SK-N-SH (cell line): ENCODE measurements at regions not wholly inside any gene's neighbourhood (a gene's known extent, or its start where the extent isn't known, plus 50 kb on each side); places are given as distances from the start of the nearest gene placed in this dataset.

ENCODE experiments used
- CTCF ChIA-PET: fragments of 300-600, 350-600 bp; formaldehyde crosslinking; extraction: SDS; loops from one replicate; lab custom pipeline; 2021; lab: Yijun Ruan, JAX
- POLR2A ChIA-PET: fragments of 350-600 bp; sonication (Branson Sonifier 250); formaldehyde crosslinking; extraction: SDS; loops from one replicate; lab custom pipeline; 2020; ENCODE audit warnings: antibody characterized with exemption, inconsistent platforms; lab: Yijun Ruan, JAX
- DNase-seq: peaks from one replicate; pipeline ENCODE4 v3.0.0; 2012
- H2AFZ ChIP-seq: fragments of 200-600 bp; sonication (generic); 2 replicates; pipeline ENCODE4 v1.8.1; 2016; ENCODE audit warnings: antibody characterized with exemption, mild to moderate bottlenecking, low read depth
- H3F3A ChIP-seq: fragments of 200-600 bp; sonication (generic); replicated peaks from 2 replicates; pipeline ENCODE3; 2016; ENCODE audit warnings: antibody characterized with exemption, mild to moderate bottlenecking; ENCODE audit not compliant: insufficient read depth
- H3K27ac ChIP-seq, 2 experiments: fragments of 200-500 bp in 1 of 2; fragments of 200-600 bp in 1 of 2; sonication (Bioruptor generic) in 1 of 2; sonication (generic), shearing (Covaris generic) in 1 of 2; 2 replicates each; pipeline versions ENCODE4 v1.5.1 to v1.6.1; 2014 to 2016; ENCODE audit warnings: low read depth in 2 of 2, inconsistent platforms in 1 of 2, low read length in 1 of 2, mild to moderate bottlenecking in 1 of 2, mixed read lengths in 1 of 2
- H3K27me3 ChIP-seq: fragments of 200-600 bp; sonication (generic), shearing (Covaris generic); 2 replicates; pipeline ENCODE4 v1.6.1; 2016; ENCODE audit warnings: mixed run types; ENCODE audit not compliant: insufficient read depth
- H3K36me3 ChIP-seq, 2 experiments: fragments of 200-500 bp in 1 of 2; fragments of 200-600 bp in 1 of 2; sonication (Bioruptor generic) in 1 of 2; sonication (generic) in 1 of 2; replicated peaks in 1 of 2; 2 replicates each; pipeline versions ENCODE3 to v1.5.1; 2014 to 2016; ENCODE audit warnings: low read length in 1 of 2, mild to moderate bottlenecking in 1 of 2; ENCODE audit not compliant: insufficient read depth in 2 of 2, control insufficient read depth in 1 of 2
- H3K4me1 ChIP-seq, 2 experiments: fragments of 200-500 bp in 1 of 2; fragments of 200-600 bp in 1 of 2; sonication (Bioruptor generic) in 1 of 2; sonication (generic), shearing (Covaris generic) in 1 of 2; 2 replicates each; pipeline versions ENCODE4 v1.5.1 to v1.6.1; 2014 to 2016; ENCODE audit warnings: low read depth in 1 of 2, low read length in 1 of 2, mixed run types in 1 of 2; ENCODE audit not compliant: insufficient read depth in 2 of 2, control insufficient read depth in 1 of 2
- H3K4me2 ChIP-seq: fragments of 200-600 bp; sonication (generic), shearing (Covaris generic); 2 replicates; pipeline ENCODE4 v1.6.1; 2017; ENCODE audit warnings: mixed run types
- H3K4me3 ChIP-seq, 2 experiments: fragments of 200-500 bp in 1 of 2; fragments of 200-600 bp in 1 of 2; sonication (Bioruptor generic) in 1 of 2; sonication (generic), shearing (Covaris generic) in 1 of 2; 2 replicates each; pipeline versions ENCODE4 v1.5.1 to v1.8.1; 2014 to 2016; ENCODE audit warnings: low read depth in 2 of 2, inconsistent platforms in 1 of 2, low read length in 1 of 2, mild to moderate bottlenecking in 1 of 2, mixed read lengths in 1 of 2, moderate library complexity in 1 of 2
- H3K79me2 ChIP-seq: fragments of 200-600 bp; sonication (generic); 2 replicates; pipeline ENCODE4 v1.8.1; 2017; ENCODE audit warnings: mild to moderate bottlenecking; ENCODE audit not compliant: insufficient read depth
- H3K9ac ChIP-seq: fragments of 200-600 bp; sonication (generic); 2 replicates; pipeline ENCODE4 v1.6.1; 2017; ENCODE audit warnings: mixed run types
- H3K9me2 ChIP-seq: fragments of 200-600 bp; sonication (generic); 2 replicates; pipeline ENCODE4 v1.6.1; 2017; ENCODE audit warnings: mixed run types
- H3K9me3 ChIP-seq: fragments of 200-600 bp; sonication (generic); 2 replicates; pipeline ENCODE4 v1.6.1; 2017; ENCODE audit warnings: mixed run types, mild to moderate bottlenecking, moderate library complexity
- H4K20me1 ChIP-seq: fragments of 200-600 bp; sonication (generic); 2 replicates; pipeline ENCODE4 v1.6.1; 2017; ENCODE audit warnings: mild to moderate bottlenecking, mixed run types; ENCODE audit not compliant: insufficient read depth
- CHD2 ChIP-seq: fragments of 150-350 bp; IDR thresholded peaks from 2 replicates; pipeline ENCODE4 v1.6.1; 2018; ENCODE audit warnings: low read length; ENCODE audit not compliant: partially characterized antibody
- EP300 ChIP-seq, 2 experiments: IDR thresholded peaks; 2 replicates each; pipeline versions ENCODE4 v1.4.0 to v1.6.1; 2012; ENCODE audit warnings: borderline replicate concordance in 1 of 2, low read depth in 1 of 2, low read length in 1 of 2
- FOXJ3 ChIP-seq: sonication (generic); formaldehyde crosslinking; IDR thresholded peaks from 2 replicates; pipeline ENCODE4 v1.5.1; 2020; ENCODE audit warnings: mild to moderate bottlenecking, missing genetic modification reagents
- FOXM1 ChIP-seq: IDR thresholded peaks from 2 replicates; pipeline ENCODE4 v1.4.0; 2012; ENCODE audit warnings: low read depth, mild to moderate bottlenecking
- JUND ChIP-seq: IDR thresholded peaks from 2 replicates; pipeline ENCODE4 v1.4.0; 2012
- MAX ChIP-seq: IDR thresholded peaks from 2 replicates; pipeline ENCODE4 v1.4.0; 2012; ENCODE audit warnings: low read depth
- MEF2A ChIP-seq: IDR thresholded peaks from 2 replicates; pipeline ENCODE4 v1.4.0; 2012; ENCODE audit warnings: low read depth, borderline replicate concordance
- MXI1 ChIP-seq: IDR thresholded peaks from 2 replicates; pipeline ENCODE4 v1.6.1; 2012; ENCODE audit warnings: mild to moderate bottlenecking, low read depth, low read length, improper control_type of control experiment
- NRF1 ChIP-seq: IDR thresholded peaks from 2 replicates; pipeline ENCODE4 v1.6.1; 2012; ENCODE audit warnings: low read depth, mild to moderate bottlenecking, low read length
- REST ChIP-seq: IDR thresholded peaks from 2 replicates; pipeline ENCODE4 v1.6.1; 2012; ENCODE audit warnings: mild to moderate bottlenecking, low read depth, low read length, moderate library complexity
- RFX5 ChIP-seq: IDR thresholded peaks from 2 replicates; pipeline ENCODE4 v1.6.1; 2012; ENCODE audit warnings: mild to moderate bottlenecking, improper control_type of control experiment, low read length
- RXRA ChIP-seq: IDR thresholded peaks from 2 replicates; pipeline ENCODE4 v1.4.0; 2012; ENCODE audit warnings: low read depth, mild to moderate bottlenecking, borderline replicate concordance
- TEAD4 ChIP-seq: IDR thresholded peaks from 2 replicates; pipeline ENCODE4 v1.4.0; 2012; ENCODE audit warnings: mild to moderate bottlenecking, borderline replicate concordance; ENCODE audit not compliant: insufficient read depth
- WGBS: methylation state at CpG from one replicate; pipeline ENCODE4 v1.1.6; 2017; ENCODE audit warnings: low lambda C conversion rate; 5-methylcytosine and 5-hydroxymethylcytosine counted together
- TF ChIP-seq, protein P1 (sequence below): IDR thresholded peaks from 2 replicates; pipeline ENCODE4 v1.4.0; 2012; ENCODE audit warnings: low read depth, borderline replicate concordance
- TF ChIP-seq, protein P2 (sequence below): IDR thresholded peaks from 2 replicates; pipeline ENCODE4 v1.4.0; 2012; ENCODE audit warnings: low read depth, borderline replicate concordance

GRCh38 chr10:131802156-131802915 lies 98.5 kb upstream of the PPP2R2D start:
- Histone ChIP-seq H3K9ac (no peak overlapping the region), H3K9me2 (no peaks in the 10 kb centered on the region), H4K20me1 (no peaks in the 10 kb centered on the region), H3K79me2 (no peaks in the 10 kb centered on the region), H3K36me3 (no peaks in the 10 kb centered on the region), H3K27me3 (no peaks in the 10 kb centered on the region), H3K27ac (no peak overlapping the region), H3K4me3 (no peak overlapping the region), H3K4me2 (no peak overlapping the region), H2AFZ (no peak overlapping the region), H3K4me1 (no peaks in the 10 kb centered on the region), H3K9me3 (no peaks in the 10 kb centered on the region), H3F3A (no peaks in the 10 kb centered on the region)
- TF ChIP-seq FOXM1: no peak
- CTCF ChIA-PET: no interaction called here
- 65% methylated on average over 13 of the region's 16 CpGs for WGBS
- DNase-seq: no peak
- POLR2A ChIA-PET: no interaction called here

DNA sequence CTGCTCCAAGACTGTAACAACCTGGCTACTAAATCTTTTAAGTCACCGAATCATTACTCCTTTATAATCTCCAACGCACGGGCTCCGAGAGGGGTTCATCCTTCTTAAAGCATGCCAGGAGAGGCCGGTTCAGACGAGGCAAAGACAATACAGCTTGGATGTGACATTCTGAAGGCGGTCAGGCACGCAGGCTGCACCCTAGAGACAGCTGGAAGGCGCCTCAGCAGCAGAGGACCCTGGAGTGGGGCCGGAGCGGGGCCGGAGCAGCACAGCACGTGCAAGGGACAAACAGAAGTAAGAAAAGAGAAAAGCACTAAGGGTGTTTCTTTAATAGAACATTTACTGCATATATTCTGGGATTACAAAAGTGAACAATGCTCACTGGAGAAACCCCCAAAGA lies 97.8 kb upstream of the PPP2R2D start:
- Histone ChIP-seq H3K27ac (no peak overlapping the region), H3K9ac (no peak overlapping the region), H3K4me2 (no peak overlapping the region), H3K27me3 (no peaks in the 10 kb centered on the region), H3K9me2 (no peaks in the 10 kb centered on the region), H3K9me3 (no peaks in the 10 kb centered on the region), H2AFZ (no peak overlapping the region), H3F3A (no peaks in the 10 kb centered on the region), H3K36me3 (no peaks in the 10 kb centered on the region), H4K20me1 (no peaks in the 10 kb centered on the region), H3K4me3 (no peak overlapping the region), H3K4me1 (no peaks in the 10 kb centered on the region), H3K79me2 (no peaks in the 10 kb centered on the region)
- no peak for TF ChIP-seq CHD2
- TF ChIP-seq EP300 (IDR thresholded peaks at IDR 0.05; ENCODE audit: borderline replicate concordance in 1 of 2, low read depth in 1 of 2, low read length in 1 of 2): no peak
- TF ChIP-seq MAX: no peak
- no peak for TF ChIP-seq MXI1
- TF ChIP-seq, protein P1, sequence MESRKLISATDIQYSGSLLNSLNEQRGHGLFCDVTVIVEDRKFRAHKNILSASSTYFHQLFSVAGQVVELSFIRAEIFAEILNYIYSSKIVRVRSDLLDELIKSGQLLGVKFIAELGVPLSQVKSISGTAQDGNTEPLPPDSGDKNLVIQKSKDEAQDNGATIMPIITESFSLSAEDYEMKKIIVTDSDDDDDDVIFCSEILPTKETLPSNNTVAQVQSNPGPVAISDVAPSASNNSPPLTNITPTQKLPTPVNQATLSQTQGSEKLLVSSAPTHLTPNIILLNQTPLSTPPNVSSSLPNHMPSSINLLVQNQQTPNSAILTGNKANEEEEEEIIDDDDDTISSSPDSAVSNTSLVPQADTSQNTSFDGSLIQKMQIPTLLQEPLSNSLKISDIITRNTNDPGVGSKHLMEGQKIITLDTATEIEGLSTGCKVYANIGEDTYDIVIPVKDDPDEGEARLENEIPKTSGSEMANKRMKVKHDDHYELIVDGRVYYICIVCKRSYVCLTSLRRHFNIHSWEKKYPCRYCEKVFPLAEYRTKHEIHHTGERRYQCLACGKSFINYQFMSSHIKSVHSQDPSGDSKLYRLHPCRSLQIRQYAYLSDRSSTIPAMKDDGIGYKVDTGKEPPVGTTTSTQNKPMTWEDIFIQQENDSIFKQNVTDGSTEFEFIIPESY: no peak
- ChIA-PET CTCF (no interaction called here), POLR2A (no interaction called here)
- no peak for DNase-seq
- 40% methylated on average over 13 of the region's 13 CpGs for WGBS

- Histone ChIP-seq H3K36me3 (no peaks in the 10 kb centered on the region), H2AFZ (no peak overlapping the region), H3K9ac (no peak overlapping the region), H3K4me2 (no peak overlapping the region), H3K79me2 (no peaks in the 10 kb centered on the region), H4K20me1 (no peaks in the 10 kb centered on the region), H3K27ac (no peak overlapping the region), H3K9me2 (no peaks in the 10 kb centered on the region), H3K27me3 (no peaks in the 10 kb centered on the region), H3K4me3 (no peak overlapping the region), H3K9me3 (no peaks in the 10 kb centered on the region), H3F3A (no peaks in the 10 kb centered on the region), H3K4me1 (no peaks in the 10 kb centered on the region)
- WGBS: 32% methylated on average over 5 of the region's 9 CpGs
- DNase-seq: no peak
- ChIA-PET POLR2A (no interaction called here), CTCF (no interaction called here)
- TF ChIP-seq TEAD4 (no peak), JUND (no peak), FOXJ3 (CRISPR knock-in tag) (no peak), NRF1 (no peak), CHD2 (no peak), RXRA (no peak), REST (no peak), RFX5 (no peak), MEF2A (no peak)
- TF ChIP-seq, protein P2, sequence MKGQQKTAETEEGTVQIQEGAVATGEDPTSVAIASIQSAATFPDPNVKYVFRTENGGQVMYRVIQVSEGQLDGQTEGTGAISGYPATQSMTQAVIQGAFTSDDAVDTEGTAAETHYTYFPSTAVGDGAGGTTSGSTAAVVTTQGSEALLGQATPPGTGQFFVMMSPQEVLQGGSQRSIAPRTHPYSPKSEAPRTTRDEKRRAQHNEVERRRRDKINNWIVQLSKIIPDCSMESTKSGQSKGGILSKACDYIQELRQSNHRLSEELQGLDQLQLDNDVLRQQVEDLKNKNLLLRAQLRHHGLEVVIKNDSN: no peak
These were observed 96.9 kb upstream of the PPP2R2D start for GRCh38 chr10:131803860-131804425.
